GM20000 (cell line): ENCODE measurements at regions not wholly inside any gene's neighbourhood (a gene's known extent, or its start where the extent isn't known, plus 50 kb on each side); places are given as distances from the start of the nearest gene placed in this dataset.
"Not testable (repeated sequence)": the region's sequence is repeated elsewhere in the genome, so short reads cannot be mapped to it uniquely, and the experiment has no call there.

Experiments
- DNase-seq: peaks from one replicate; pipeline ENCODE4 v3.0.0; 2012; ENCODE audit warnings: low spot score
- TF ChIP-seq, protein P1 (sequence below): IDR thresholded peaks from 2 replicates; pipeline ENCODE4 v1.5.1; 2012; ENCODE audit warnings: mild to moderate bottlenecking, control low read depth; ENCODE audit errors: extremely low read depth, missing control alignments

DNA sequence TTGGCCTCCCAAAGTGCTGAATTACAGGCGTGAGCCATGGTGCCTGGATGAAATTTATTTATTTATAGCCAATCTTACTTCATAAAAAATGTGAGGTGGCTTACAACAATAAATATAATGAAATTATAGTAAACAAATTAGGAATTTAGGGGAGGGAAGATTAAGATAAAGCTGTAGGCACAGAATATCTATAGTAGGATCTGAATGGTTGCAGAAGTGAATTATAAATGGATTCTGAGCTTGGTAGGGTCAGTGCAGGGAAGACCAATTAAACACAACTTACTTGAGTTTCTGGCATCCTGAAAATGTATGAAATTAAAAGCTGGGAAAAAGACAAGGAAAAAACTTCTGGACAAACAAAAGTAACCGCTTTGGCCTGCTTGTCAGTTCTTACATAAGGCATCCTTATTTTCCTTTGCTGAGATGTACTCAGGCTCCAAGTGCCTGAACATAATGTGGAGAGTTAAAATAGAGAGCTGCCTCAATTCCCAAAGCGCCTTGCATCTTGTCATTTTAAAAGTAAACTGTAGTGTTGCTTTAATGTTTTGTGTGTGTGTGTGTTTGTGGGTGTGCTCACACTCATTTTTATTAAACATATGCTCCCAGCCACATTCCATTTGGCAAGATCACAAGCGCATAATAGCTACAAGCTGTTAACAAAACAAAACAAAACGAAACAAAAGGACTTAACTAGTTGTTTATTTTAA lies 247.3 kb downstream of the S1PR1 start:
- TF ChIP-seq, protein P1, sequence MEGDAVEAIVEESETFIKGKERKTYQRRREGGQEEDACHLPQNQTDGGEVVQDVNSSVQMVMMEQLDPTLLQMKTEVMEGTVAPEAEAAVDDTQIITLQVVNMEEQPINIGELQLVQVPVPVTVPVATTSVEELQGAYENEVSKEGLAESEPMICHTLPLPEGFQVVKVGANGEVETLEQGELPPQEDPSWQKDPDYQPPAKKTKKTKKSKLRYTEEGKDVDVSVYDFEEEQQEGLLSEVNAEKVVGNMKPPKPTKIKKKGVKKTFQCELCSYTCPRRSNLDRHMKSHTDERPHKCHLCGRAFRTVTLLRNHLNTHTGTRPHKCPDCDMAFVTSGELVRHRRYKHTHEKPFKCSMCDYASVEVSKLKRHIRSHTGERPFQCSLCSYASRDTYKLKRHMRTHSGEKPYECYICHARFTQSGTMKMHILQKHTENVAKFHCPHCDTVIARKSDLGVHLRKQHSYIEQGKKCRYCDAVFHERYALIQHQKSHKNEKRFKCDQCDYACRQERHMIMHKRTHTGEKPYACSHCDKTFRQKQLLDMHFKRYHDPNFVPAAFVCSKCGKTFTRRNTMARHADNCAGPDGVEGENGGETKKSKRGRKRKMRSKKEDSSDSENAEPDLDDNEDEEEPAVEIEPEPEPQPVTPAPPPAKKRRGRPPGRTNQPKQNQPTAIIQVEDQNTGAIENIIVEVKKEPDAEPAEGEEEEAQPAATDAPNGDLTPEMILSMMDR, result no peak
- DNase-seq, result no peak

DNA sequence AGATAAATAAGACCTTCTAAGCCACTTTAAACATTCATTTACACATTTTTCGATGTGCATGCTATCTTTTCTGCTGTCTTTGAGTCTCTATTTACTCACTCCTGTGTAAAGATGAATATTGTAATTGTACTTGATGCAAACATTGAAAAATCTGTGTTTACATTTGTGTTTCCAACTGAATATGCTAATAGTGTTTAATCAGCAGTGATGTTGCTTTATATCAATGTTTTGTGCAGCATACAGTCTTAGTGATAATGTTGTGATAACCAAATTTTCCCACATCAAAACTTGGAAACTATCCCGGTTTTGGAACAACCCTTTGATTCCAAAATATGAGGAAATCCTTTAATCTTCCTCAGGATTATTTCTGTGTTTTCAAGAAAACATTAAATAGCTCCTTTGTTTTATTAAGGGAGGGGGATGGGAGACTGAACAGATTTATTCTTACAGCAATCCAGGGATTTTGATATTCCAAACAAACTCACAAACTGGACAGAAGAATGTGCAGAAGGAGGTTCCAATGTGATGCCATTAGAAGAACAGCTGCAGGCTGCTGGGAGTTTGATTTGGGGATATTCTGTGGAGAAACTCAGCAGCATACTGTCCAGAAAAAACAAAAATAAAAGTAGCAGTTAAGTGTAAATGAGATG lies 248.0 kb downstream of the S1PR1 start:
- TF ChIP-seq, protein P1, result no peak
- no peak for DNase-seq

DNA sequence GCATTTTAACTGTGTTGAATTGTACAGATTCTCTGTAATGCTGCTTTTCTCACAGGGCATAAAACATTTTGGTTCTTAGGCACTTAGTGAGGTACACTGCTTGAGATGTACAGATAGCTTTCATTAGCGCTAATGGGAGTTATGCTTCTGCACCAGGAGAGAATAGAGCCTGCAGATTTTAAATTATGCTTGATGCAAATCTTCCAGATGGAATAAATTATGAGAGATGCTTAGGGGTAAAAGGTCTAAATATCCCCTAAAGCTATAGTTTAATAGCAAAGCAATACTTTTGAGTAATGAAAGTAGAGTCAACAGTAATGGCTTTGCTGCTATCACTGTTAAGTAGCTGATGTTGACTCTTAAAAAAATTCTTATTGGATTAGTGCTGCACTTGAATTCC lies 248.9 kb downstream of the S1PR1 start:
- TF ChIP-seq, protein P1, result no peak
- no peak for DNase-seq

DNA sequence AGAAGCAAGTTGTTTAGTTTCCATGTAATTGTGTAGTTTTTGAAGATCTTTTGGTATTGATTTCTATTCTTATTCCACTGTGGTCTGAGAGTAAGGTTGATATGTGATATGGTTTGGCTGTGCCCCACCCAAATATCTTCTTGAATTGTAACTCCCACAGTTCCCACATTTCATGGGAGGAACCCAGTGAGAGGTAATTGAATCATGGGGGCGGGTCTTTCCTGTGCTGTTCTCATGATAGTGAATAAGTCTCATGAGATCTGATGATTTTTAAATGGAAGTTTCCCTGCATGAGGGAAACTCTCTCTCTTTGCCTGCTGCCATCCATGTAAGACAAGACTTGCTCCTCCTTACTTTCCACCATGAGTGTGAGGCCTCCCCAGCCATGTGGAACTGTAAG lies 255.3 kb downstream of the S1PR1 start:
- not testable (repeated sequence) for DNase-seq

GRCh38 chr1:101493920-101494319 lies 257.1 kb downstream of the S1PR1 start:
- DNase-seq, result not testable (repeated sequence)

GRCh38 chr1:101496109-101496508 lies 259.3 kb downstream of the S1PR1 start:
- no peak for DNase-seq
- TF ChIP-seq, protein P1, result no peak

GRCh38 chr1:101497881-101498559 lies 261.2 kb downstream of the S1PR1 start:
- TF ChIP-seq, protein P1, result no peak
- no peak for DNase-seq

DNA sequence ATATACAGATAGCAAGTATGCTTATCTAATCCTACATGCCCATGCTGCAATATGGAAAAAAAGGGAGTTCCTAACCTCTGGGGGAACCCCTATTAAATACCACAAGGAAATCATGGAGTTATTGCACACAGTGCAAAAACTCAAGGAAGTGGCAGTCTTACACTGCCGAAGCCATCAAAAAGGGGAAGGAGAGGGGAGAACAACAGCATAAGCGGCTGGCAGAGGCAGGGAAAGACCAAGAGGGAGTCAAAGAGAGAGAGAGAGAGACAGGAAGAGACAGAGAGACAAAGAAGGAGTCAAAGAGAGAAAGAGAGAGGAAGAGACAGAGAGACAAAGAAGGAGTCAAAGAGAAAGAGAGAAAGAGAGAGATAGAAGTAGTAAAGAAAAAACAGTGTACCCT lies 267.3 kb downstream of the S1PR1 start:
- not testable (repeated sequence) for DNase-seq

GRCh38 chr1:101505240-101505639 lies 268.4 kb downstream of the S1PR1 start:
- not testable (repeated sequence) for DNase-seq
